ENCODE measurements at regions not wholly inside any gene's neighbourhood (a gene's known extent, or its start where the extent isn't known, plus 50 kb on each side); places are given as distances from the start of the nearest gene placed in this dataset.

GRCh38 chr15:85925649-85926237 is 131.0 kb upstream of the KLHL25 start:
- WGBS (ENCODE audit: insufficient coverage), result 81% methylated on average over 8 of the region's 8 CpGs

GRCh38 chr15:85926834-85927233 is 132.1 kb upstream of the KLHL25 start:
- Histone ChIP-seq H3K27ac (ENCODE audit: low read length in 2 of 2) (no peak overlapping the region), H3K79me2 (ENCODE audit: control insufficient read depth, insufficient read depth, low read length) (no peaks in the 10 kb centered on the region), H3K9ac (ENCODE audit: low read length) (no peak overlapping the region), H4K20me1 (ENCODE audit: control insufficient read depth, insufficient read depth, low read length, poor library complexity, severe bottlenecking) (no peaks in the 10 kb centered on the region), H3K4me2 (replicated peaks; ENCODE audit: low read depth, low read length, poor library complexity, severe bottlenecking) (no peak overlapping the region), H3K4me3 (ENCODE audit: control extremely low read depth in 1 of 5, extremely low read depth in 1 of 5, insufficient read depth in 1 of 5, low read depth in 2 of 5, low read length in 4 of 5) (no peak overlapping the region), H3K4me1 (ENCODE audit: control insufficient read depth in 2 of 2, insufficient read depth in 2 of 2, low read length in 2 of 2) (no peaks in the 10 kb centered on the region), H3K36me3 (replicated peaks in 1 of 2; ENCODE audit: control extremely low read depth in 1 of 2, control insufficient read depth in 1 of 2, extremely low read depth in 1 of 2, insufficient read depth in 2 of 2, low read length in 1 of 2) (no peaks in the 10 kb centered on the region), H2AFZ (ENCODE audit: insufficient read depth, low read depth, low read length, poor library complexity, severe bottlenecking) (no peak overlapping the region), H3K9me3 (ENCODE audit: control extremely low read depth in 1 of 3, control insufficient read depth in 2 of 3, insufficient read depth in 1 of 3, low read length in 2 of 3) (no peaks in the 10 kb centered on the region), H3K27me3 (replicated peaks in 1 of 4; ENCODE audit: control extremely low read depth in 1 of 4, control insufficient read depth in 3 of 4, insufficient read depth in 4 of 4, low read length in 3 of 4) (peaks cover 0 to 2% (median 0%) of the 10 kb centered on the region in 4 experiments)
- Mint-ChIP-seq H3K4me3 (no peak overlapping the region), H3K4me1 (no peaks in the 10 kb centered on the region), H3K27me3 (peaks cover 3% of the 10 kb centered on the region), H3K27ac (no peak overlapping the region), H3K9me3 (ENCODE audit: insufficient read depth) (no peaks in the 10 kb centered on the region)
- WGBS (ENCODE audit: insufficient coverage), result no CpG with 5 or more reads among the region's 1 CpG
- ChIA-PET CTCF (no interaction called here), POLR2A (no interaction called here)
- ATAC-seq (ENCODE audit: low read depth) (no peak), DNase-seq (no peak)
- TF ChIP-seq CTCF (IDR thresholded peaks at IDR 0.05) (no peak), EZH2 (IDR thresholded peaks at IDR 0.05; ENCODE audit: borderline replicate concordance, insufficient read depth, low read depth, low read length, poor library complexity, severe bottlenecking) (no peak)
- intact Hi-C loops (cut with micrococcal nuclease), result no loop called here

More at GRCh38 chr15:85925649-85926237, 131.0 kb upstream of the KLHL25 start:
- H3K9me3 Mint-ChIP-seq (ENCODE audit: insufficient read depth), result no peaks in the 10 kb centered on the region
- intact Hi-C loops (cut with micrococcal nuclease), result no loop called here
- H3K36me3 ChIP-seq (replicated peaks in 1 of 2; ENCODE audit: control extremely low read depth in 1 of 2, control insufficient read depth in 1 of 2, extremely low read depth in 1 of 2, insufficient read depth in 2 of 2, low read length in 1 of 2), result no peaks in the 10 kb centered on the region
- H3K4me1 Mint-ChIP-seq, result no peaks in the 10 kb centered on the region
- H3K4me2 ChIP-seq (replicated peaks; ENCODE audit: low read depth, low read length, poor library complexity, severe bottlenecking), result no peak overlapping the region
- H3K27ac Mint-ChIP-seq, result no peak overlapping the region
- no peak for DNase-seq
- H3K27me3 ChIP-seq (replicated peaks in 1 of 4; ENCODE audit: control extremely low read depth in 1 of 4, control insufficient read depth in 3 of 4, insufficient read depth in 4 of 4, low read length in 3 of 4), result peaks cover 0 to 3% (median 1%) of the 10 kb centered on the region in 4 experiments
- no peak overlapping the region for H3K4me3 ChIP-seq (ENCODE audit: control extremely low read depth in 1 of 5, extremely low read depth in 1 of 5, insufficient read depth in 1 of 5, low read depth in 2 of 5, low read length in 4 of 5)
- no peak overlapping the region for H3K27ac ChIP-seq (ENCODE audit: low read length in 2 of 2)
- no peaks in the 10 kb centered on the region for H3K4me1 ChIP-seq (ENCODE audit: control insufficient read depth in 2 of 2, insufficient read depth in 2 of 2, low read length in 2 of 2)
- no peak overlapping the region for H3K4me3 Mint-ChIP-seq
- H4K20me1 ChIP-seq (ENCODE audit: control insufficient read depth, insufficient read depth, low read length, poor library complexity, severe bottlenecking), result no peaks in the 10 kb centered on the region
- no peak overlapping the region for H3K9ac ChIP-seq (ENCODE audit: low read length)
- H3K9me3 ChIP-seq (ENCODE audit: control extremely low read depth in 1 of 3, control insufficient read depth in 2 of 3, insufficient read depth in 1 of 3, low read length in 2 of 3), result no peaks in the 10 kb centered on the region
- ATAC-seq (ENCODE audit: low read depth), result no peak
- no peak overlapping the region for H2AFZ ChIP-seq (ENCODE audit: insufficient read depth, low read depth, low read length, poor library complexity, severe bottlenecking)
- peaks cover 3% of the 10 kb centered on the region for H3K27me3 Mint-ChIP-seq
- CTCF ChIA-PET, result no interaction called here
- TF ChIP-seq EZH2 (IDR thresholded peaks at IDR 0.05; ENCODE audit: borderline replicate concordance, insufficient read depth, low read depth, low read length, poor library complexity, severe bottlenecking), result no peak
- TF ChIP-seq CTCF (IDR thresholded peaks at IDR 0.05), result no peak
- H3K79me2 ChIP-seq (ENCODE audit: control insufficient read depth, insufficient read depth, low read length), result no peaks in the 10 kb centered on the region
- POLR2A ChIA-PET, result no interaction called here

Data from B cell (primary cell).